HEK293T (cell line): ENCODE measurements at regions not wholly inside any gene's neighbourhood (a gene's known extent, or its start where the extent isn't known, plus 50 kb on each side); places are given as distances from the start of the nearest gene placed in this dataset.

Experiments
- CTCF ChIA-PET: fragments of 350-600 bp; formaldehyde crosslinking; extraction: SDS; loops from one replicate; lab custom pipeline; 2021; ENCODE audit warnings: antibody characterized with exemption, inconsistent platforms; lab: Yijun Ruan, JAX
- POLR2A ChIA-PET: fragments of 350-600 bp; formaldehyde crosslinking; extraction: SDS; loops from one replicate; lab custom pipeline; 2020; ENCODE audit warnings: antibody characterized with exemption, inconsistent platforms; lab: Yijun Ruan, JAX
- DNase-seq: peaks from one replicate; pipeline ENCODE4 v3.0.0; 2012; ENCODE audit warnings: mixed read lengths; ENCODE audit errors: extremely low spot score
- ARNT ChIP-seq: fragments of 450-650 bp; IDR thresholded peaks from 2 replicates; pipeline ENCODE4 v1.6.1; 2017; ENCODE audit warnings: mild to moderate bottlenecking
- BHLHE40 ChIP-seq: fragments of 450-650 bp; IDR thresholded peaks from 2 replicates; pipeline ENCODE4 v1.6.1; 2016; ENCODE audit warnings: mild to moderate bottlenecking, moderate library complexity, borderline replicate concordance
- CTBP1 ChIP-seq: fragments of 450-650 bp; IDR thresholded peaks from 2 replicates; pipeline ENCODE4 v1.6.1; 2016; ENCODE audit warnings: borderline replicate concordance
- ELF4 ChIP-seq: fragments of 450-650 bp; IDR thresholded peaks from 2 replicates; pipeline ENCODE4 v1.6.1; 2017; ENCODE audit warnings: antibody characterized with exemption
- FOXA1 ChIP-seq: fragments of 450-650 bp; IDR thresholded peaks from 2 replicates; pipeline ENCODE4 v1.6.1; 2016; ENCODE audit warnings: mild to moderate bottlenecking
- FOXK2 ChIP-seq: fragments of 450-650 bp; IDR thresholded peaks from 2 replicates; pipeline ENCODE4 v1.6.1; 2016; ENCODE audit warnings: mild to moderate bottlenecking
- FOXM1 ChIP-seq: fragments of 450-650 bp; IDR thresholded peaks from 2 replicates; pipeline ENCODE4 v1.6.1; 2017; ENCODE audit warnings: mild to moderate bottlenecking, borderline replicate concordance
- HDGF ChIP-seq: fragments of 450-650 bp; IDR thresholded peaks from 2 replicates; pipeline ENCODE4 v1.6.1; 2017; ENCODE audit warnings: antibody characterized with exemption, borderline replicate concordance
- L3MBTL2 ChIP-seq: fragments of 450-650 bp; conservative IDR thresholded peaks from 2 replicates; pipeline ENCODE4 v1.6.1; 2016; ENCODE audit warnings: mild to moderate bottlenecking
- LEF1 ChIP-seq: fragments of 450-650 bp; IDR thresholded peaks from 2 replicates; pipeline ENCODE4 v1.6.1; 2017; ENCODE audit warnings: mild to moderate bottlenecking, borderline replicate concordance
- NFRKB ChIP-seq: fragments of 450-650 bp; IDR thresholded peaks from 2 replicates; pipeline ENCODE4 v1.6.1; 2016; ENCODE audit warnings: mild to moderate bottlenecking, moderate library complexity
- SP1 ChIP-seq: fragments of 450-650 bp; IDR thresholded peaks from 2 replicates; pipeline ENCODE4 v1.6.1; 2017
- SUZ12 ChIP-seq: fragments of 450-650 bp; IDR thresholded peaks from 2 replicates; pipeline ENCODE4 v1.6.1; 2016; ENCODE audit warnings: mild to moderate bottlenecking
- TARDBP ChIP-seq: fragments of 450-650 bp; IDR thresholded peaks from 2 replicates; pipeline ENCODE4 v1.6.1; 2016
- ZNF384 ChIP-seq: fragments of 450-650 bp; IDR thresholded peaks from 2 replicates; pipeline ENCODE4 v1.6.1; 2016
- TF ChIP-seq, protein P1 (sequence below): fragments of 450-650 bp; IDR thresholded peaks from 2 replicates; pipeline ENCODE4 v1.6.1; 2016

GRCh38 chr22:49212002-49212401, 615.7 kb downstream of the BRD1 start:
- no peak for TF ChIP-seq CTBP1
- no peak for TF ChIP-seq L3MBTL2
- no peak for TF ChIP-seq ZNF384
- TF ChIP-seq ARNT = no peak
- TF ChIP-seq ELF4 = no peak
- no peak for TF ChIP-seq FOXK2
- TF ChIP-seq FOXA1 = no peak
- no peak for TF ChIP-seq TARDBP
- no peak for DNase-seq
- ChIA-PET CTCF (no interaction called here), POLR2A (no interaction called here)

DNA sequence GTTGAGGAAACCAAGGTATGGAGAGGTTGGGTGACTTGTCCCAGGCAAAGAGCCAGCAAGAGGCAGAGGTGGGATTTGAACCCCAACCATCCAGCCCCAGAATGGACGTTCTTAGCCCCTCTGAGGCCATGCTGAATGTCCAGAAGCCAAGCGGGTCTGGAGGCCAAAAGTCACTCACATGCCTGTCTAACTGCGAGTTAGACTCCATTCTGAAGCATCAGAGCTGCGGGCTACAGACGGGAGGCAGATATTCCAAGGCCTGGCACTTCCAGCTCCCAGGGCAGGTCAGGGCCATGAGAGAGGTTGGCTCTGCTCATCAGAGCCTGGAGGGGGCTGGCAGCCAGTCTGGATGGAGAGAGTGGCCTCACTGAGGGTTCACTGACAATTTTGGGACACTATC, 616.5 kb downstream of the BRD1 start:
- TF ChIP-seq CTBP1 (no peak), TARDBP (no peak), FOXA1 (no peak), FOXK2 (no peak), NFRKB (no peak), BHLHE40 (no peak), FOXM1 (no peak), LEF1 (no peak), SP1 (no peak), ELF4 (no peak), SUZ12 (no peak), HDGF (no peak), ARNT (no peak)
- TF ChIP-seq, protein P1, sequence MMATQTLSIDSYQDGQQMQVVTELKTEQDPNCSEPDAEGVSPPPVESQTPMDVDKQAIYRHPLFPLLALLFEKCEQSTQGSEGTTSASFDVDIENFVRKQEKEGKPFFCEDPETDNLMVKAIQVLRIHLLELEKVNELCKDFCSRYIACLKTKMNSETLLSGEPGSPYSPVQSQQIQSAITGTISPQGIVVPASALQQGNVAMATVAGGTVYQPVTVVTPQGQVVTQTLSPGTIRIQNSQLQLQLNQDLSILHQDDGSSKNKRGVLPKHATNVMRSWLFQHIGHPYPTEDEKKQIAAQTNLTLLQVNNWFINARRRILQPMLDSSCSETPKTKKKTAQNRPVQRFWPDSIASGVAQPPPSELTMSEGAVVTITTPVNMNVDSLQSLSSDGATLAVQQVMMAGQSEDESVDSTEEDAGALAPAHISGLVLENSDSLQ = no peak
- CTCF ChIA-PET = no interaction called here
- POLR2A ChIA-PET = no interaction called here

DNA sequence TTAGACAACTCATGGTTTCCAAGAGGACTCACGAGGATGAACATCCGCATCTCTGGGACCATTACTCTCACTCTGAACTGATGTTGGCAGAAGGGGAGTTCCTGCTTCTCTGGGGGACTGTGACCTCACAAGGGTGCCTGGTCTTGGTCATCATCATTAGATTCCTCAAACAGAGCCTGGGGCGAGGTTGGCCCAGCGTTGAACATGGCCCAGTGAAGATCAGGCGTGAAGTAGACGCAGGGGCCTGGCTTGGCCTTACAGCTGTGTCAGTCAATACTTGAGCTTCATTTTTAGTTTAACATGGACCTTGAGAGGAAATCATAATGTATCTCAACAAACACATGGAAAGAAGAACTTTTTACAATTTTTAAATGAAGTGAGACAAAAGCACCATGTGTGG, 617.1 kb downstream of the BRD1 start:
- DNase-seq = no peak
- ChIA-PET POLR2A (no interaction called here), CTCF (no interaction called here)
- TF ChIP-seq, protein P1 = no peak
- no peak for TF ChIP-seq ZNF384
- no peak for TF ChIP-seq CTBP1
- TF ChIP-seq HDGF = no peak
- no peak for TF ChIP-seq SP1
- TF ChIP-seq NFRKB = no peak
- TF ChIP-seq ARNT = no peak
- no peak for TF ChIP-seq FOXA1
- TF ChIP-seq SUZ12 = no peak

More for the DNA sequence above, 616.5 kb downstream of the BRD1 start:
- DNase-seq = no peak

DNA sequence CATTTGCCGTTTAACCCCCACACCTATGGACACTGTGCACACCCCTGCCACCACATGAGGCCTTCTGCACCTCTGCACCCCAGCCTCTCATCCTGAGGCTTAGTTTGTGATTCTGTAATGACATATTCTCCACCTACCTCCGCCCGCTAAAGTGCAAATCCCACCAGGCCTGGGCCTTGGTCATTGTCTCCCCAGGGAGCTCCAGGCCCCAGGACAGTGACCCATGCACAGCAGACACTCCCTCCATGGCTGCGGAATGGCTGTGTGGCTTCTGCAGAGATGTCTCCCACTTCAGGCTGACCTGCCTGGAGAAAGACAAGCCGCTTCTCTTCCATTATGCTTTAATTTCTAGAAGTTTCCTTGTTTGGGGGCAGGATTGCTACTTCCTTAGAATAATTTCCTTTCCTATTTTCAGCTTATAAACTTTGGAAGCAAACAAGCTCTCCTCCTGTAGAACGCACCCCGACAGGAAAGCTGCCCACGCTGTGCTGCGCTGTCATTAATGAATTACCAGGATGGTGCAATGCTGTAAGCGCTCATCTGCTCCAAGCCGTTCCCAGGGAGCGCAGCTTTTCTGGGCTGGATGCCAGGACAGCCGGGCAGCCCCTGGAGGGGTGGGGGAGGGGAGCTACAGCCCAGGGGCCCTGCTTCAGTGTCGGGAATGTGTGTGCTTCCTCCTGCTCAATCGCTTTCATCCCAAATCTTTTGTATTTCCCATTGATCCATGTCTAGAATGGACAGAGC, 618.0 kb downstream of the BRD1 start:
- no peak for DNase-seq
- TF ChIP-seq TARDBP = no peak
- TF ChIP-seq ELF4 = no peak
- TF ChIP-seq NFRKB = no peak
- TF ChIP-seq ZNF384 = no peak
- no peak for TF ChIP-seq ARNT
- TF ChIP-seq CTBP1 = no peak
- TF ChIP-seq, protein P1 = no peak
- TF ChIP-seq FOXK2 = no peak
- TF ChIP-seq SP1 = no peak
- POLR2A ChIA-PET = no interaction called here
- CTCF ChIA-PET = no interaction called here

DNA sequence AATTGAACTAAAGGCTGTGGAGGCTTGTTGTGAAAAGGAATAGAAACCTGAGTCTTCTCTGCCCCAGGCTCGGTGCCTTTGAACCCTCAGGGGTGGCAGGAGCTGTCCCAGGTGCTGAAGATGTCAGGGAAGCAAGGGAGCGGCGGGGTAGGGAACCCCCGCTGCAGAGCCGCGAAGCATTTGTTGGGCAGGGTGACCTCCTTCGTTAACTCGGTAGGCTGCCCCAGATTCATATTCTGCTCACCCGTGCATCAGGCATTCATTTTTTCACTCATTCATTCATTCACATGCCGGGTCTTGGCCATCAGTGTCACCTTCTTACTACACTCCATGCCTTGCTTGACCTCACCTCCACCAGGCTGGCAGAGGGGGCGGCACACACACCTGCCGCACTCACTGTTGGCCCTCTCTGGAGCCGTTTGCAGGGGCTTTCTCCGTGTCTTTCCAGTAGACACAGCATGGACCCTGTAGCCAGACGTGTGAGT, 618.9 kb downstream of the BRD1 start:
- POLR2A ChIA-PET = no interaction called here
- DNase-seq = no peak

DNA sequence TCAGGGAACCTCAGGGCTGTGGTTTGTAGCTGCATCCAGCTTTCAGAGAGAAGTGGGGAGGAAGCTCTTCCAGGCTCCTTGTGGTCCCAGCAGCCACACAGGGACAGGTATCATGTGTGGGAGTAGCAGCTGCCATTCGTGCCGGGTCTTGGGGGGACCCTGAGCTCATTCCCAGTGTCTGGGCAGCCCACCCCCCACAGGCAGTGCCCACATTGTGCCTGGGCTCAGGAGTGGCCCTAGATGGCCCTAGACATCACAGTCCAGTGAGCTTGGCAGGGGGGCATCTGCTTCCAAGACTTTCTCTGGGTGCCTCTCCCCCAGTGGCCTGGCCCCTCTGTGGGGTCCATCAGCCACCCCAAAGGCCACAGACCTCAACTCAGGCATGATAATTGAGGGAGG, 619.7 kb downstream of the BRD1 start:
- DNase-seq = no peak
- TF ChIP-seq L3MBTL2 (no peak), ZNF384 (no peak), FOXM1 (no peak)
- ChIA-PET POLR2A (no interaction called here), CTCF (no interaction called here)

More for the DNA sequence above, 618.9 kb downstream of the BRD1 start:
- CTCF ChIA-PET = no interaction called here
- TF ChIP-seq FOXK2 = no peak
- no peak for TF ChIP-seq BHLHE40
- no peak for TF ChIP-seq CTBP1
- no peak for TF ChIP-seq NFRKB
- TF ChIP-seq, protein P1 = no peak
- no peak for TF ChIP-seq FOXM1
- TF ChIP-seq FOXA1 = no peak
- TF ChIP-seq L3MBTL2 = no peak
- TF ChIP-seq ARNT = no peak
- TF ChIP-seq TARDBP = no peak
- no peak for TF ChIP-seq SP1
- no peak for TF ChIP-seq SUZ12
